NCI-H2171 (cell line): ENCODE measurements at regions not wholly inside any gene's neighbourhood (a gene's known extent, or its start where the extent isn't known, plus 50 kb on each side); places are given as distances from the start of the nearest gene placed in this dataset.

Experiments
- DNase-seq: peaks from one replicate; lab custom pipeline; 2025; lab: John Stamatoyannopoulos, UW

DNA sequence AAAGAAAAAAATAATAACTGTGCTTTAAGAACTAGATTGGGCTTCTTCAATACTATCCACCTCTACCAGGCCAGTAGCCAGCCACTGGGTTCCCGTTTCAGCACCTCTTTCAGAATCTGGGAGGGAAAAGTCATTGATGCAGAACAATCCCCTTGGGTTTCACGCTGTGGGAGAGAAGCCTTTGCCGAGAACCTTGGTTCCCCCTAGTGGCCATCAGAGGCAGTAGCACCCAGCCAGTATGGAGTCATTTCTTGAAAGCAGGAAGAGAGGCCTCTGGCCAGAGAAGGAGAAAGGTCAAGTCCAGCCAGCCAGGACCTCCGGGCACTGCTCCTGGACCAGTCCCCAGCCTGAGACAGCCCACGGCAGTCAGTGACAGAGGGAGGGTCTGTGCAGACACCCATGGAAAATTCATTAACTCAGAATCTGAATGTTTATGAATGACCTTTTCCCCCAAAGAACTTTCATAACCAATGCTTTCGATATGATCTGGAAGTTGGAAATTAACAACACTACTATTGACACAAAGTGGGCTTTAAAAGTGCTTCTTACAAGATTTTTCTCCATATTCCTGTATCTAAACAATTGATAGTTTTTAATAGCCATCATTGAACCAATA is 51.2 kb upstream of the CDH5 start:
- DNase-seq, result peak; percentile 78

DNA sequence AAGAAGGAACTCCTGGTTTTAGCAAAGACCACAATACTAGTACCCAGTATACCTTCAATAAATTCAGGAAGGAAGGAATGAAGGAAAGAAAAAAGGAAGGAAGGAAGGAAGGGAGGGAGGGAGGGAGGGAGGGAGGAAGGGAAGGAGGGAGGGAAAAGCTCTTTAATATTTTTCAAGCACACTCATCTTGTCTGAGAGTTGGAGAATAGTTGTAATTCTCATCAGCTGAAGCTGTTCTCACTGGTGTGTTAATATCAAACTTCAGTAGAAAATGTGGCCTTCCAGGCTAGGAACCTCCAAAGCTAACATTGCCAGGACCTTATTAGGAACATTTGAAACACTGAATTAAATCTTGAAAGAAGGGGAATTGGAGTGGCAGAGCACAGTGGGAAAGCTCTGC is 55.2 kb upstream of the CDH5 start:
- DNase-seq, result no peak

DNA sequence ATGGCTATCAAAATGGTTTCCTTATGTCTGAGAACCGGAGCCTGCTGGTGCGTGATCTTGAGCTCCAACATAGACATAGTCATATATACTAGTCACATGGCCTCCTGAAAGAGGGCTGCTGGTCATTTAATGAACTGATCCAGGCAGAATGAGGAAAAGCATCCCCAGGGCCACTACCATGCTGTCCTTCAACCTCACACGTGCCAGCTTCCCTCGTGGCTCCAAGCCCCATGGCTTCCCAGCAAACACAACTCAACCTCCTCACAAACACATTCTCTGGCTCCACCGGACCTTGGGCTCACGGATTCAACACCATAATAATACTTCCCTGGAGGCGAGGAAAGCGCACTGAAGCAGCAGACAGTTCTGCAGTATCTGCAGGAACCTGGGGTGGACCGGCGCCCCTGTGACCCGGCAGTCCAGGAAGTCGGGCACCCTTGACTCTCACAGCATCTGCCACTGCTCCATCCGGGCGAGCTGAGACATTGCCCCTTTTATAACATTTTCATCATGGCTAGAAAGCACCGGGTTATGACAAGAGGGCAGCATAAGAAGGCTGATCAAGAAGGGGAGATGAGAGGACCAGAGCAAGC is 57.2 kb upstream of the CDH5 start:
- no peak for DNase-seq

DNA sequence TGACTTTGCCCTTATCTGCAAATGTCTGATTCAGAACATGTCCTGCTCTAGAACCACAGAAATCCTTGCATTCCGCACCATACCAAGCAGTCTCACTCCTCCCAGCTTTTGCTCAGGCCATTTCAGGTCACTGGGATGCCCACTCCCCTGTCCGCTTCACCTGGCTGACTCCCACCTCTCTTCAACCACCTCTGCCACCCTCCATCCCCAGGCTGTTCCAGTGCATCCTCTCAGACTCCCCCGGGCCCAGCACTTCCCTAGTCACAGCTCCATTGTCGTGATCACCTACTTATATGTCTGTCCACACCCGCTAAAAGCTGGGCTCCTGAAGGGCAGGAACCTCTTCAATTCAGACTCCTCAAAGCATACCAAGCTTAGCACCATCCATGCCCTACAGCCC is 58.4 kb upstream of the CDH5 start:
- DNase-seq, result no peak

DNA sequence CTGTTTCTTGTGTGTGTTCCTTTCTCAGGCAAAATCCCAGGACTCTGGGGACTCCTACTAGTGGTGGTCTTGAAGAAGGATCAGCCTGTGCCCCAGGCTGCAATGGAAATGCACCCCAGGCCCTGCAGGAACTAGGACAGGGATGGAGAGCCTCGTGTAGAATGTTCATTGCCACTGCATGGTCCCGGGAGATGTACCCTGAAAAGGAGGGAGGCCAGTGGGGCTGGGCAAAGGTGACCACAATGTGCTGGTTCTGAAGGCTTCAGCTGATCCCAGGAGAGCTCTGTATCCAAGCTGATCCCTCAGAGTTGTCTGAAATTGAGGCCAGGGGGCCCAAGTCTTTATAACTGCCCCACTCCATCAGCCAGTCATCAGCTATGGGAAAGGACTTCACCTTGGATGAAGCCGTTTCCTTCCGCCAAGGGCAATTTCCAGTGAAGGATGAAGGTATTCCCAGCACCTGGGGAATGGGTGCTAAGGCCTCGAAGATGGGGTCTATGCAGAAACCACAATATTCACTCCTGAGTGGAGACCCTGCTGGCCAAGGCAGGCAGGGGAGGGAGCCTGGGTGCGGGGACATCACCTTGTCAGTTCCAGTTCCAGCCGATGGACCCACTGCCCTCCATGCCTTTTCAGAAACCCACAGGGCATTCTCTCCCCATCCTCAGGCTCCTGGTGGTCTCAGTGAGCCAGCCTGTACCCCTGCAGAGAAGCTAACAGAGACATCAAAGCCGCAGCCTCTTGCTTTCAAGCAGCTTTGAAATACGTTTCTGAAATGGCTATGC is 59.9 kb upstream of the CDH5 start:
- DNase-seq, result no peak

DNA sequence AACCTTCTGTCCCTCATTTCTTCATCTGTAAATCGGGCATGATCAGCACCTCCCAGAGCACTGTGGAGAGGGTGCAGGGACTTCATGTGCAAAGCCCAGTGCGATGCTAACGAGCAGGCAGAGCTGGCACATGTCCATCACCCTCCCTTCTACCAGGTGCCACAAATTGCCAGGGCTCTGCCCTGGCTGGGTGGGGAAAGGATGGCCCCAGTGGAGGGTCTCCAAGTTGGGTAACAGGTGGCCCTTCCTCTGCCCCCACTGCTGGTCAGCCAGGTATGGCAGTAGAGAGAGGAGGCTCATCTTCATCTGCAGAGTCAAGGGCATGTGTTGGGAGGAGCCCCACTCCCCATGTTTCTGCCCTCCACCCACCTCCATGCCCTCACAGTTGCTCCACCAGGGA is 61.5 kb upstream of the CDH5 start:
- no peak for DNase-seq

DNA sequence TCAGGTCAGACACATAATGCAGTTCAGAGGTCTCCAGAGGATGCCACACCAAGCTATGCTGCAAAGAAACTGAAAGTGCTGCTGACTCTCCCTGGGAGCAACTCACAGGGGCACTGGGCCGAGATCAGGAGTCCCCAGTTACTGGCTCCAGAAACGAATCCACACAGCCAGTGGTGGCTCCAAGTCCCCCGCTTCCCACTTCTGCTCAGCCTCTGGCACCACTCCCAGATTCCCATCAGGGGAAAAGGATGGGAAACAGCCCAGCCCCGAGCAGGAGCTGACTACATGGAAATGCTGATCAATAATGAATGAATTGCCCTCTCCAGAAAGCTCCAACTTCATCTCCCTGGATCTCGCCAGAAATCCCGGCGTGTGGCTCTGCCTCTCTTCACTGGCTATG is 62.3 kb upstream of the CDH5 start:
- DNase-seq, result no peak

DNA sequence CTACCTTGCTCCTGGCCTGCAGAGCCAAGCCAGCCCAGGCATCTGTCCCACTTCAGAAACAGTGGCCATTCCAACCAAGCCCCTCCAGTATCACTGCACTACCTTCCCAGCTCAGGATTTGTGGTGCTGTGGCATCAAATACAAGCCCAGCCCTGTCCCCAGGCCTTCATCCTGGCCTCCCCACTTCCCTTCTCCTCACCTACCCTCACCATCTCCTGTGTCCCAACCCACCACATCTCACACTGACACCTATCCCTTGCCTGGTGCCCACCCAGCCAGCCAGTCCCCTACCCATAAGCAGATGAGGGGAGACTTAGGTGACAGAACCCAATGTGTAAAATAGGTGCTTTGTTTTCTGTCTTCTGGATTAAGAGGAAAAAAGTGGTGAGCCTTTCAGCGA is 66.0 kb upstream of the CDH5 start:
- DNase-seq, result no peak

DNA sequence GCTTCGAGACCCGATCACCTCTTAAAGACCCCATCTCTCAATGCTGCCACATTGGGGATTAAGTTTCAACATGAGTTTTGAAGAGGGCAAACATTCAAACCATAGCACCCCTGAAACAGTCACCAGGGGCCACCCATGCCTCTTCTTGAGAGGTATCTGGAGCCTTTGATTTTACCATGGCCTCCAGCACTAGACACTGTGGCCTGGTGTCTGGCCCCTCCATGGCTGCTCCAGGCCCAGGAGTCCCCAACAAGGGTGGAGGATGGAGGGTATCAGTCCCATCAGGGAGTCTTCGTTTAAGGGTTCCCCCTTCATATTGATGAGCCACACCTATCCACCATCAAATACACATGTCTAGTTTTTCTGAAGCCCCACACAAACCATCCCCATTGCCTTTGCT is 66.5 kb upstream of the CDH5 start:
- no peak for DNase-seq

DNA sequence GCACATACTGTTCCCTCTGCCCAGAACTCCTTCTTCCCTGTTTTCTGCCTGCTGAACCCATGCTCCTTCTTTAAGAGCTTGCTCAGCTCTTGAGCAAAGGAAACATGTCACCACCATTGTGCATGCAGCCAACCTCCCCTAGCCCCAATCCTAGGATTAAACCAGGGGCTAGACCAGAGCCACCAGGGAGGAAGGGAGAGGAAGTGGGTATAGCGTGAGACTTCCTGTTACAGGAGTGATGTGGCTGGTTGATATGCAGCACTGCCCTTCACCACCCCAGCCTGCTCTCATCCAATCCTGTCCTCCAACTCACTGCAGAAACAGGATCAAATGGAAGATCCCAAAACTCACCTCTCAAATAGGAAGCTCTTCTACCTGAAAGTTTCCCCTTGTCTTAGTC is 67.1 kb upstream of the CDH5 start:
- no peak for DNase-seq

DNA sequence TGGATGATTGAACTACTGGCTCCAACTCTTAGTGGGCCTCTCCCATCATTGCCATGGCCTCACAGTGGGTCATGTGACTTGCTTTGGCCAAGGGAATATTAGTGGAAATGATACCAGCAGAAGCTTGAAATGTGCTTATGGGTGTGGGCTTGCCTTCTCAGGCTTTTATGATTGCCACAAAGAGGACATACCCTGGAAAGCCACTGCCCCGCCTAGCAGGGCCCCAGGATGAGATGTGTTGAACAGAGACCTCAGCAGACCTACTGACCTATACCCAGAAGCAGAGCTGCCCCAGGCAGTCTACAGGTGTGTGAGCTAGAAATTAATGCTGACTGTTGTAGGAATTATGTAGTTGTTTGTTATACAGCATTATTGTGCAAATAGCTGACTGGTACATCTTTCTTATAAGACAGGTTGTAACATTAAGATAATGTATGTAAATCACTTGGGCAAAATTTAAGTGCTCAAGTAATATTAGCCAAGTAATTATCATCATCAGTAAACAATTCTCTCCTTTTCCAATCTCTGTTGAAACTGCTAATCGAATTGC is 67.8 kb upstream of the CDH5 start:
- DNase-seq, result no peak

DNA sequence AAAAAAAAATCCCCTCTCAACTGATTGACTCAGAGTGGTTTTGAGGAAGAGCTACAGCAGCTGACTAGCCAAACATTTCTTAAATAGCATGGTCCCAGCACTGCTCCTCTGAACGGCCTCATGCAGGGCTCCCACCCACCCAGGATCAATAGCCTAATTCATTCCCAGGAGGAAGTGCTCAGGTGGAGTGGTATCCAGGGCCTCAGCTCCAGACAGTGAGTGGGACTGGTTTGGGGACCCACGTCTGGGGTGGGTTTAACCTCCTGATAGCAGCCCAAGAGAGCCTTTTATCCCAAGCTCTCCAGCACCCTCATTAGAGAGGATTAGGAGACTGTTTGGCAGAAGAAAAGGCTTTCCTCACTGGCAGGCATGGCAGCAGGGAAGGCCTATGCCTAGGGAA is 68.5 kb upstream of the CDH5 start:
- DNase-seq, result no peak

DNA sequence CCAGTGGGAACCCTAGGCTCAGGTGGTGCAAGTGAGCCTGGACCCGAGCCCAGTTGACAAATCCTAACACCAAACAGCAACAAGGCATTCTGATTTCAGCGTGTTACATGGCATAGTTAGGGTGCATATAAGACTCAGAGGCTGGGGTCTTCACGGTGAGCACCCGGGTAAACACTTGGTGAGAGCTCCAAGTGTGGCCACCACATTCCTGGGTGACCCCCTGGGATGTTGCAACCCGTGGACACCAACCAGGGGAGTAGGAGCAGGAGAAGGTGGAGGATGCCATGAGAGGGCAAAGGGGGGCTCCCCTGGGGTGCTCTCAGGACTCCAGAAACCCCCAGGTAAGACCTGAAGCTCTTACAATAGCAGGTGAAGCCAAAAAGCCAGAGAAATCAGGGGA is 69.9 kb upstream of the CDH5 start:
- DNase-seq, result no peak

DNA sequence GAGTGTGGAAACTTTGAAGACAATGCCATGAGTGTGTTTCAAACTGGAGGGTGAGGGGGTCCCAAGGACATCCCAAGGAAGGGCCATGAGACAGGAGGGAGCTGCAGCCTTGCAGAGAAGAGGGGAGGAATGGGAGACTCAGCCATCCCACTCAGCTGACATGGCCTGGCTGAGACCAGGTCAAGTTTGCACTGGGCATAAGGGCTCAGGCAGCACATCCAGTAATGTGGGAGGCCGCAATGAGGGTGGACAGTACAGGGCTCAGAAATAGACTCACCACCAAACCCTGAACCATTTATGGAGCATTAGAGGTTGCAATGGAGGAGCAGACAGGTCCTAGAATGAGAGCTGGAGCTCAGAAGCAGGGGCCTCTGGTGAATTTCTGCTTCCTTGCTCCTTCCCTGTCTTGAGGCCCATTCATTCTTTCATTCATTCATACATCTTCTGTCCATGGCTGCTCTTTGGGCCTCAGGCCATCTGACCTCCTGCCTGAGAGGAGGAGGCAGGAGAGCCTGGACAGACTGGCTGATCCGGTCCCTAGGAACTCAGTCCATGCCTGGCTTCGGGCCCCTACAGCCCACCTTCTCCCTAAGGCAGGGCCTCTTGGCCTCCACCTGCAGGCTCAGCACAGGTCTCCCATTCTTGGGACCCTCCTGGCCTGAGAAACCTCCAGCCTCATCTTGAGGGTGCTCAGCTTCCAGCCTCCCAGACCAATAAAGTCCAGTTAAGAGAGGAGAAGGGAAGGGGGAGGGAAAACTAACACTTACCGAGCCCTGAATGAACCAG is 70.5 kb upstream of the CDH5 start:
- DNase-seq, result no peak

DNA sequence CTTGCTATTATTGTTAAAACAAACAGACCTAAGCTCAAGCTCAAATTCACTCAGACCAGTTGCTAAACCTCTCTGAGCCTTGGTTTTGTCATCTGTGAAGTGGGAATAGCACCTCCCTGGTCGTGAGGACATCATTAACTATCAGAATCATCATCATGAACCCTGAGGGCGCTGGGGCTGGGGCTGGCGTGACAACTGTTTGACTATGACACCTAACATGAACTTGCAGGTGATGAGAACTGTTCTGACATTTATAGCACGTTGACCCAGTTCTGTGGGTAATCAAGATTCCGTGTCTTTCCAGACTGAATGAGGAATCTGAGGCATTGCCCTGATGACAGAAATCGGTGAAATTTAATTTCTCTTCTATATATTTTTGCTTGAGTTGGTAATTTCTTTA is 71.3 kb upstream of the CDH5 start:
- DNase-seq, result no peak

DNA sequence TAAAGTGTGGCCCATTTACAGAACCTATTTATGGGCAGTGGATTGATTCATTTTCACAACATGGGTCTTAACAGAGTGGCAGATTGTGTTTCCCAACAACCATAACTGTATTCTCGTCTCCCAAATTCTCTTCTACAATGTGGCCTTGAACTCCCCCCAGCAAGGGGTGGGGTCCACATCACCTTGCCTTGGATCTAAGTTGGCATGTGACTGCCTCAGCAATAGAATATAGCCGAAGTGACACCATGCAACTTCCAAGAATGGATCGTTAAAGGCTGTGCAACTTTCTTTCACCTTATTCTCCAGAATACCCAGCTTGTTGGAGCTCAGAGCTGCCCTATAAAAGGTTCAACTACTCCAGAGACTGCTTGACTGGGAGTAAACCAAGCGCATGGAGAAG is 72.0 kb upstream of the CDH5 start:
- DNase-seq, result no peak

DNA sequence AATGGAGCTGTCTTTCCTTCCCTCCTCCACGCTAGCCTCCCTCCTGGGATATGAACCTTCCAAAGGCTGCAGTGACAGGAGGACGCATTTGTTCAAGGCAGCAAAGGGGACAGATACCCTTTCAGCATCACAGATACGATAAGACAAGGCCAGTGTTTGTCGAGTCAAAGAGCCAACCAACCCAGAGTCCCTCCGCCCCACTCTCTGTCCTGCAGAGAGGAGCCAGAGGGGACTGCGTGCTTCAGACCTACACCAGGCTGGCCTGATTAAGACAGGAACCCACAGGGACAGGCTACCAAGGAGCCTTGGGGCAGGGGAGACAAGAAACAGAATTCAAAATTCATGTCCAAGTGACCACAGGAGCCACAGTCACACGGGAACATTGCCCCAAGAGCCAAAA is 72.6 kb upstream of the CDH5 start:
- DNase-seq, result no peak

DNA sequence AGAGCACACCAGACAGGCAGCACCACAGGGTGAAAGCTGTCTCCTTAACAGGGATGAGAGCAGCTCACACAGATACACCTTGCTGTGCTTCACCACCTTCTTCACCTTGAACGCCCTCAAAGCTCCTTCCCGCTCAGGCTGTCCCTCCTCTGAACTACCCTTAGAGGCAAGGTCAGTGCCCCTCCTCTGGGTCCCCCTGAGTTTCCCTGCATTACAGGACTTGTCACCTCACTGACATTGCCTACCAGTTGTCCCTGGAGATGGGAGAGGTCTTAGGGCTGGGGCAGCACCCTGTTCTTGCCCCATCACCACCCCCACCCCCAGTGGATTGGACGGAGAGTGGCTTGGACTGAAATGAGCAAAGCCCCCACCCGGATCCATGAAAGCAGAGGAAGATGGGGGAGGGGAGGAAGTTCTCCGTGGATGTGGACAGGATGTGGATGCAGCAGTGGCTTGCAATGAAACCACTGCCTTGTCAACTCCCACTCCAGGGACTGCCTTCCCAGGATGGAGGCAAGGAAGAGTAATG is 73.2 kb upstream of the CDH5 start:
- no peak for DNase-seq

DNA sequence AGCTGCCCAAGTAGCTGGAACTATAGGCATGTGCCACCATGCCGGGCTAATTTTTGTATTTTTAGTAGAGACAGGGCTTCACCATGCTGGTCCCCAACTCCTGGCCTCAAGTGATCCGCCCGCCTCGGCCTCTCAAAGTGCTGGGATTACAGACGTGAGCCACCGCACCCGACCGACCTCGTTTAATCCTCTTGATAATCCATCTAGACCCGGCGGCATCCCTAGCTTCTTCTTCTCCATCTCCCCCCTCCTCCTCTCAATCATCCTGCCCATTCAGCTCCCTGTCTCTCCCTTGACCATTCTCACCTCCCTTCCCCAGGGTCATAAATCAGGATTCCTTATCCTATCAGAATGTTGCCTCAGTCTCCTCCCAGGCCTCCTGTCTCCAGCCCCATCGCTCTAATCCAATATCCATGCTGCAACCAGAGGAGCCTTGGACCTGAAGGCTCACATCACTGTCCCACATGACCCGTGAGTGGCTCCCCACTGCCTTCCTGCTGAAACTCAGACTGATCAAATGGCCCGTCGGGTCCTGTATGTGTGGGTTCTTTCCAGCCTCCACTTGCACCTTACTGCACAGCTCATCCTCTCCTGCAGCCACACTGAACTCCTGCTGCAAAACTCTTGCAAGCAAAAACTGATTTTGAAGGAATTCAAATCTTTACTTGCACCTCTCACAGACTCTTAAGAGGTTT is 74.1 kb upstream of the CDH5 start:
- DNase-seq, result no peak

DNA sequence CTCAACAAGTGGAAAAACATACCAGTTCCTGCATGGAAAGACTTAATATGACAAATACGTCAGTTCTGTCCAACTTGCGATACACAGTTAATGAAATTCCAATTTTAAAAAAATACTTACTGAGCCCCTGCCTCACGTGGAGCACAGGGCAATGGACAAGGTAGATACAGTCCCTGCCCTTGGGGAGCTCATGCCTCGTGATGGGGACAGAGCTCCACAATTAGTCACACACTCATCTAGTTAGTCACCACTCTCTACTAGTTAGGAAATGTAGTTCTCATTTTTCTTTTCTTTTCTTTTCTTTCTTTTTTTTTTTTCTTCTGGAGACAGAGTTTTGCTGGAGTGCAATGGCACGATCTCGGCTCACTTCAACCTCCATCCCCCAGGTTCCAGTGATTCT is 74.7 kb upstream of the CDH5 start:
- no peak for DNase-seq

DNA sequence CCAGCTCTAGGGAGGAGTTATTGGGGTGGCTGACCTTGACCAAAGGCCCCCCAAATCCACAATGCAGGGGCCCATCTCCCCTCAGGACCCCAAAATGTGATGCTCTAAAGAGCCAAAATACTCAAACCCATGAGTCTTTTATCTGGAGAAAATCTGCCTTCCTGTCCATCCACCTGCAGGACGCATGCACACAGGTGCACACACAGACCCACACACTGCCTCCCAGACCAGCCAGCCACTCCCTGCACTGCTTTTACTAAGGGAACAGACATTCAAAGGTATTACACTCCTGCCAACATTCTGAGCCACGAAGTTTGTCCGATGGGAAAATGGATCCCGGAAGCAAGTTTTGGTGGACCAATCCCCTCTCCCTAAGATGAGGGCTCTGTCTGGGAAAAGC is 76.1 kb upstream of the CDH5 start:
- DNase-seq, result no peak

DNA sequence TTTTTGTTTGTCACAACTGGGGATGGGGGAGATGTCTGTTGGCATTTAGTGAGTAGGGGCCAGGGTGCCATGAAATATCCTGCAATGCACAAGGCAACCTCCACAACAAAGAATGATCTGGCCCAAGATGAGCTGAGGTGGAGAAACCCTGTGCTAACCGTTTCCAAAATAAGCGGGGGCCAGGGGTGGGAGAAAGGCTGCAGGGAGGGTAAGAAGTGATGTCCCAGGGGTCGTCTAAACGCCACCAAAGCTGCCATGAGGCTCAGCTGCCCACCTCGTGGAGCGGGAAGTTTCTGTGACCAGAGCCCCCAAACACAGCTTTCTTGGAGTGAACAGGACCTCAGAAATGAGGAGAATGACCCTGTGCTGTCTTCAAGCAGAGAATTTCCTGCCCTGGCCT is 76.5 kb upstream of the CDH5 start:
- DNase-seq, result no peak
